Right lobe of liver (tissue), 6 donors: ENCODE measurements at regions not wholly inside any gene's neighbourhood (a gene's known extent, or its start where the extent isn't known, plus 50 kb on each side); places are given as distances from the start of the nearest gene placed in this dataset.
"Not testable (repeated sequence)": the region's sequence is repeated elsewhere in the genome, so short reads cannot be mapped to it uniquely, and the experiment has no call there.

ENCODE experiments used
- ATAC-seq, 4 donors: fragments of 200-7000 bp; cut with Tn5 transposase; one replicate each; pipeline ENCODE4 v1.9.1; 2020; ENCODE audit warnings: mild to moderate bottlenecking in 4 of 4, moderate library complexity in 4 of 4
- DNase-seq, 3 donors: peaks; one replicate each; pipeline ENCODE4 v3.0.0-alpha.2; 2020
- H3K27ac ChIP-seq, 3 donors: fragments of 200-600 bp; one replicate each; pipeline ENCODE4 v1.8.0; 2022
- H3K27me3 ChIP-seq, 2 donors: fragments of 200-600 bp; one replicate each; pipeline ENCODE4 v1.8.0; 2022
- H3K36me3 ChIP-seq, 4 donors: fragments of 200-600 bp; sonication (generic) in 1 of 4; one replicate each; pipeline versions ENCODE4 v1.5.1 to v1.8.0; 2017 to 2022; ENCODE audit warnings: control low read depth in 1 of 4
- H3K4me1 ChIP-seq, 4 donors: fragments of 200-600 bp; sonication (generic) in 1 of 4; one replicate each; pipeline versions ENCODE4 v1.5.1 to v1.8.0; 2017 to 2022; ENCODE audit warnings: control low read depth in 1 of 4
- H3K4me3 ChIP-seq, 3 donors: fragments of 200-600 bp; one replicate each; pipeline ENCODE4 v1.8.0; 2022
- H3K9me3 ChIP-seq, 4 donors: fragments of 200-600 bp; sonication (generic) in 1 of 4; one replicate each; pipeline versions ENCODE4 v1.5.1 to v1.8.0; 2017 to 2022; ENCODE audit warnings: control low read depth in 1 of 4
- POLR2A ChIP-seq: fragments of 450-650 bp; IDR thresholded peaks from one replicate; pipeline ENCODE4 v1.6.1; 2017; ENCODE audit warnings: antibody characterized with exemption, mild to moderate bottlenecking
- WGBS: methylation state at CpG from one replicate; pipeline ENCODE4 v1.1.6; 2018; ENCODE audit warnings: low coverage, low lambda C conversion rate; ENCODE audit not compliant: insufficient coverage; ENCODE audit errors: missing lambda C conversion rate; 5-methylcytosine and 5-hydroxymethylcytosine counted together
- intact Hi-C, 2 donors: fragments of 100-400 bp; cut with DNase I; formaldehyde crosslinking; loops; one replicate each; pipeline versions ENCODE4 v1.11.2 to v1.14.1; 2022
- TF ChIP-seq, protein P1 (sequence below), 4 donors: fragments of 200-600 bp in 3 of 4; fragments of 450-650 bp in 1 of 4; IDR thresholded peaks; one replicate each; pipeline versions ENCODE4 v1.5.1 to v1.8.0; 2016 to 2022; ENCODE audit warnings: antibody characterized with exemption in 4 of 4, mild to moderate bottlenecking in 2 of 4
- donor health status: DM: no; HTN: yes; CAD: no.
- donor health status: DM: no; HTN: no; CAD: no.
- donor health status: DM: no; HTN: no; CAD: no.
- donor health status: DM: no; HTN: yes; CAD: no.
- donor health status: DM: no; HTN: yes; CAD: no.

DNA sequence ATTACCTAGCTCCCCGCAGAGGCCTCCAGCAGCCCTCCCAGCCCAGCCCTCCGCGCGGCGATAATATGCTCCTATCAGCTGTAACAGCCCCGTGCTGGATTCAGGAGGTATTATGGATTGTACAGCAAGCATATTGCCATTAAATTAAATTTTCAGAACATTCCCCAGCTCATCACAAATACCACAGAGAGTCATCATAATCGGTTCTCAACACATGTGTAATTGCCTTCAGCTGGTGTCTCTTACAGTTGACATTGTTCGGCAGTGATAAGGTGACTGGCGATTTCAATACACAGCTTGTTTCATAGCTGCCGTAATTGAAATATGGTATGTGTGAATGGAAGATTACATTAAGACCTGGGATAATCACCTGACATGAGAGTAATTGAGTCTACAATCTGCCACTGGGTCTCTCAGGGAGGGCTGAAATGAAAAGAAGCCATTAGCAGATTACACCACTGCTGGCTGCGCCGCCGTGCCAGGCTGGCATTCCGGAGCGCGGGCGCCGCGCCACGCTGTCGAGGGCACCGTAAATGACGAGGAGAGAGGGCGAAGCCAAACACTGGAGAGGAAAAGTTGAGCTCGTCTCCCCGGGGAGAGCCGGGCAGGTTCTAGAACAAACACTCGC is 549.4 kb upstream of the SALL3 start:
- Histone ChIP-seq H3K4me1 (no peaks in the 10 kb centered on the region), H3K27me3 (no peaks in the 10 kb centered on the region), H3K9me3 (no peaks in the 10 kb centered on the region), H3K4me3 (no peak overlapping the region), H3K27ac (no peak overlapping the region), H3K36me3 (no peaks in the 10 kb centered on the region)
- intact Hi-C loops, result no loop called here
- TF ChIP-seq, protein P1, sequence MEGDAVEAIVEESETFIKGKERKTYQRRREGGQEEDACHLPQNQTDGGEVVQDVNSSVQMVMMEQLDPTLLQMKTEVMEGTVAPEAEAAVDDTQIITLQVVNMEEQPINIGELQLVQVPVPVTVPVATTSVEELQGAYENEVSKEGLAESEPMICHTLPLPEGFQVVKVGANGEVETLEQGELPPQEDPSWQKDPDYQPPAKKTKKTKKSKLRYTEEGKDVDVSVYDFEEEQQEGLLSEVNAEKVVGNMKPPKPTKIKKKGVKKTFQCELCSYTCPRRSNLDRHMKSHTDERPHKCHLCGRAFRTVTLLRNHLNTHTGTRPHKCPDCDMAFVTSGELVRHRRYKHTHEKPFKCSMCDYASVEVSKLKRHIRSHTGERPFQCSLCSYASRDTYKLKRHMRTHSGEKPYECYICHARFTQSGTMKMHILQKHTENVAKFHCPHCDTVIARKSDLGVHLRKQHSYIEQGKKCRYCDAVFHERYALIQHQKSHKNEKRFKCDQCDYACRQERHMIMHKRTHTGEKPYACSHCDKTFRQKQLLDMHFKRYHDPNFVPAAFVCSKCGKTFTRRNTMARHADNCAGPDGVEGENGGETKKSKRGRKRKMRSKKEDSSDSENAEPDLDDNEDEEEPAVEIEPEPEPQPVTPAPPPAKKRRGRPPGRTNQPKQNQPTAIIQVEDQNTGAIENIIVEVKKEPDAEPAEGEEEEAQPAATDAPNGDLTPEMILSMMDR (IDR thresholded peaks at IDR 0.05), result no peak
- no peak for TF ChIP-seq POLR2A
- DNase-seq (no peak), ATAC-seq (no peak)
- WGBS, result 84% methylated on average over 19 of the region's 28 CpGs

DNA sequence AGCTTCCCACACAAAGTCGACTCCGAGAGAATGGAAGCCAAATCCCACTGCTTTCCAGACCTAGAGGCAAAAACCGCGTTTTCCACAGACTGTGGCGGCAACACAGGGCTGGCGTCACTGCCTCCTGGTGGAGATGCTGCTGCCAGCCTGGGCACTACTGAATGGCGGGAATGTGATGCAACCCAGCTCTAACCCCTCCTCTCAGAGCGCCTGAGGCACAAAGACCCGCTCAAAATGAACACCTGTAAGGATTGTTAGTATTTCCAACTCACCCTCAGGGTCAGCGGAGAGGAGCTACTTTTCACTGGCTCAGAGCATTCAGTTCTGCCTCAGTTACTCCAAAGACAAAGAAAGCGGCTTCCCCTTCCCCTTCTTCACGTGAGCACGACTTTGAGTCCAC is 548.0 kb upstream of the SALL3 start:
- Histone ChIP-seq H3K9me3 (no peaks in the 10 kb centered on the region), H3K27me3 (no peaks in the 10 kb centered on the region), H3K4me1 (no peaks in the 10 kb centered on the region), H3K27ac (no peak overlapping the region), H3K36me3 (no peaks in the 10 kb centered on the region), H3K4me3 (no peak overlapping the region)
- DNase-seq, result no peak
- WGBS, result 70% methylated on average over 2 of the region's 13 CpGs
- ATAC-seq, result no peak
- intact Hi-C loops, result no loop called here
- TF ChIP-seq, protein P1 (IDR thresholded peaks at IDR 0.05), result no peak
- TF ChIP-seq POLR2A, result no peak

DNA sequence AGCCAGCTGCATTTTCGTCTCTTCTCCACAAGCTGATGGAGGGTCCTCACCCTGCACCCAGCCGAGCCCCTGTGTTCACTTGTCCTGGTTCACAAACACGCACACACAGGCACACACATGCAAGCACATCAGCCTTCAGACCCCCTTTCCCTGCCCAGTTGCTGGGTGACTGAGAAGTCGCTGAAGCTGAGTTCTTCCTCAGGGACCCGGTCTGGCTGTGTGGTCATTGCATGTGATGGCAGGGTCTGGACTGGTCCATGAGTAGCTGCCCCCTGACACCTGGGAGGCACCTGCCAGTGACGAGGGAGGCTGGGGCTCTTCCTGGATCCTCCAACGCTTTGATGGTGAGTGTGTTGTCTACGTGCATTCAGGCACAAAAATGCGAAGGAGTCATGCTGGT is 546.1 kb upstream of the SALL3 start:
- no peak overlapping the region for H3K27ac ChIP-seq
- TF ChIP-seq POLR2A, result no peak
- TF ChIP-seq, protein P1 (IDR thresholded peaks at IDR 0.05), result no peak
- no peaks in the 10 kb centered on the region for H3K9me3 ChIP-seq
- intact Hi-C loops, result no loop called here
- no peaks in the 10 kb centered on the region for H3K4me1 ChIP-seq
- no peak overlapping the region for H3K4me3 ChIP-seq
- WGBS, result 60% methylated on average over 7 of the region's 9 CpGs
- H3K27me3 ChIP-seq, result no peaks in the 10 kb centered on the region
- H3K36me3 ChIP-seq, result no peaks in the 10 kb centered on the region
- DNase-seq, result no peak
- no peak for ATAC-seq

DNA sequence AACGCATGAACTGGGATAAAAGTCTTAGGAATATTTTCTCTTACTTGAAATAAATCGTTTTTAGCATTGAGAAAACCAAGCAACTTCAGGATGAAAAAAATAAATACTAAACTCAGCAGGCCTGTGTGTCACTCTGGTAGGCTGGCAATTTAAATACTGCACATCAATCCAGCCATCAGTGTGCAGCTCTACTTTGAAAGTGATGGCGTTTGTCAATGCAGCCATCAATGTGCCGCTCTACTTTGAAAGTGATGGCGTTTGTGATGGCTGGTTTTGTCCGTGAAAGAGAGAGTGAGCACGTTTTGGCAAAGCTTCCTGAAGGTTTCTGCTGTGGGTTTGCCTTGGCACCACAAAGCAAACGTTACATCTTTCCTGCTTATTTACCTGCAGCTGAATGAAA is 543.5 kb upstream of the SALL3 start:
- Histone ChIP-seq H3K4me3 (no peak overlapping the region), H3K4me1 (no peaks in the 10 kb centered on the region), H3K9me3 (no peaks in the 10 kb centered on the region), H3K27ac (no peak overlapping the region), H3K27me3 (no peaks in the 10 kb centered on the region), H3K36me3 (no peaks in the 10 kb centered on the region)
- no peak for TF ChIP-seq POLR2A
- TF ChIP-seq, protein P1 (IDR thresholded peaks at IDR 0.05), result no peak
- 33% methylated on average over 7 of the region's 8 CpGs for WGBS
- ATAC-seq (no peak), DNase-seq (no peak)
- intact Hi-C loops, result no loop called here

DNA sequence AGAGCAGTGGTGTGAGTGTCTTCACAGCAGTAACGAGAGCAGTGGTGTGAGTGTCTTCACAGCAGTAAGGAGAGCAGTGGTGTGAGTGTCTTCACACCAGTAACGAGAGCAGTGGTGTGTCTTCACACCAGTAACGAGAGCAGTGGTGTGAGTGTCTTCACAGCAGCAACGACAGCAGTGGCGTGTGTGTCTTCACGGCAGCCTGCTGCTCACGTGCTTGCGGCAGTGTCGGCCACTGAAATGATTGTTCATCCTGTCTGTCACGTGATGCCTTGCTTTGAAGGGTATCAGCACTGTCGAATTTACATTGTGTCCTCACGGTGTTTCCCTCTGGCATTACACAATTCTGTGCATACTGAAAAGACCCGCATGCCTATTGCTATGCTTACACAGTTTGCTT is 541.4 kb upstream of the SALL3 start:
- DNase-seq, H3K4me3 ChIP-seq, ATAC-seq, H3K4me1 ChIP-seq, H3K36me3 ChIP-seq, H3K27me3 ChIP-seq, H3K9me3 ChIP-seq, H3K27ac ChIP-seq, intact Hi-C loops: not testable (repeated sequence)
- WGBS, result 73% methylated on average over 7 of the region's 13 CpGs
